ENCODE measurements at regions not wholly inside any gene's neighbourhood (a gene's known extent, or its start where the extent isn't known, plus 50 kb on each side); places are given as distances from the start of the nearest gene placed in this dataset.

- Histone ChIP-seq H3K9ac (no peak overlapping the region), H3K4me2 (ENCODE audit: unreplicated experiment) (no peak overlapping the region), H3K9me2 (ENCODE audit: insufficient read depth) (no peaks in the 10 kb centered on the region), H3K27ac (no peak overlapping the region), H3F3A (ENCODE audit: insufficient read depth) (peaks cover 39% of the 10 kb centered on the region), H4K20me1 (ENCODE audit: insufficient read depth) (no peaks in the 10 kb centered on the region), H3K36me3 (ENCODE audit: low read depth) (no peaks in the 10 kb centered on the region), H3K9me3 (ENCODE audit: low read depth) (no peaks in the 10 kb centered on the region), H3K79me2 (ENCODE audit: insufficient read depth) (no peaks in the 10 kb centered on the region), H3K4me3 (no peak overlapping the region), H3K27me3 (replicated peaks; ENCODE audit: insufficient read depth) (no peaks in the 10 kb centered on the region), H2AFZ (no peak overlapping the region), H3K4me1 (ENCODE audit: insufficient read depth) (peaks cover 43% of the 10 kb centered on the region)
- DNase-seq = no peak
- in situ Hi-C loops (cut with MboI) = no loop called here
- 84 to 86% methylated on average over 3 of the region's 3 CpGs for WGBS, 2 experiments (ENCODE audit: low coverage in 1 of 2, low lambda C conversion rate in 2 of 2, missing lambda C conversion rate in 2 of 2)
- no peak for TF ChIP-seq EZH2 (IDR thresholded peaks at IDR 0.05; ENCODE audit: insufficient read depth, poor library complexity, severe bottlenecking)
- TF ChIP-seq EZH2phosphoT487 (IDR thresholded peaks at IDR 0.05; ENCODE audit: insufficient read depth, low read depth) = no peak
Measured at GRCh38 chr2:64777841-64778240, 124.1 kb upstream of the SERTAD2 start.

- H3K9ac ChIP-seq = no peak overlapping the region
- DNase-seq = peak; percentile 83
- in situ Hi-C loops (cut with MboI) = no loop called here
- no peaks in the 10 kb centered on the region for H4K20me1 ChIP-seq (ENCODE audit: insufficient read depth)
- H3K27me3 ChIP-seq (replicated peaks; ENCODE audit: insufficient read depth) = no peaks in the 10 kb centered on the region
- H3F3A ChIP-seq (ENCODE audit: insufficient read depth) = peaks cover 41% of the 10 kb centered on the region
- peak overlapping the region; percentile 57 for H3K27ac ChIP-seq
- H3K79me2 ChIP-seq (ENCODE audit: insufficient read depth) = no peaks in the 10 kb centered on the region
- no peak overlapping the region for H3K4me3 ChIP-seq
- H3K4me1 ChIP-seq (ENCODE audit: insufficient read depth) = peaks cover 43% of the 10 kb centered on the region
- H3K4me2 ChIP-seq (ENCODE audit: unreplicated experiment) = peak overlapping the region; percentile 24
- H3K36me3 ChIP-seq (ENCODE audit: low read depth) = no peaks in the 10 kb centered on the region
- H3K9me2 ChIP-seq (ENCODE audit: insufficient read depth) = no peaks in the 10 kb centered on the region
- H3K9me3 ChIP-seq (ENCODE audit: low read depth) = no peaks in the 10 kb centered on the region
- TF ChIP-seq EZH2 (IDR thresholded peaks at IDR 0.05; ENCODE audit: insufficient read depth, poor library complexity, severe bottlenecking) = no peak
- TF ChIP-seq EZH2phosphoT487 (IDR thresholded peaks at IDR 0.05; ENCODE audit: insufficient read depth, low read depth) = no peak
- WGBS, 2 experiments (ENCODE audit: low coverage in 1 of 2, low lambda C conversion rate in 2 of 2, missing lambda C conversion rate in 2 of 2) = 19 to 22% methylated on average over 5 of the region's 5 CpGs
- H2AFZ ChIP-seq = no peak overlapping the region
Measured at GRCh38 chr2:64779117-64779690, 125.5 kb upstream of the SERTAD2 start.

GRCh38 chr2:64780041-64780440, 126.3 kb upstream of the SERTAD2 start:
- Histone ChIP-seq H3K27me3 (replicated peaks; ENCODE audit: insufficient read depth) (no peaks in the 10 kb centered on the region), H2AFZ (no peak overlapping the region), H4K20me1 (ENCODE audit: insufficient read depth) (no peaks in the 10 kb centered on the region), H3F3A (ENCODE audit: insufficient read depth) (peaks cover 41% of the 10 kb centered on the region), H3K4me1 (ENCODE audit: insufficient read depth) (peaks cover 43% of the 10 kb centered on the region), H3K79me2 (ENCODE audit: insufficient read depth) (no peaks in the 10 kb centered on the region), H3K9me2 (ENCODE audit: insufficient read depth) (no peaks in the 10 kb centered on the region), H3K27ac (peak overlapping the region; percentile 57), H3K36me3 (ENCODE audit: low read depth) (no peaks in the 10 kb centered on the region), H3K9ac (no peak overlapping the region), H3K4me2 (ENCODE audit: unreplicated experiment) (peak overlapping the region; percentile 24), H3K9me3 (ENCODE audit: low read depth) (no peaks in the 10 kb centered on the region), H3K4me3 (no peak overlapping the region)
- 77 to 78% methylated on average over 6 of the region's 6 CpGs for WGBS, 2 experiments (ENCODE audit: low coverage in 1 of 2, low lambda C conversion rate in 2 of 2, missing lambda C conversion rate in 2 of 2)
- in situ Hi-C loops (cut with MboI) = no loop called here
- TF ChIP-seq EZH2phosphoT487 (IDR thresholded peaks at IDR 0.05; ENCODE audit: insufficient read depth, low read depth) = no peak
- no peak for TF ChIP-seq EZH2 (IDR thresholded peaks at IDR 0.05; ENCODE audit: insufficient read depth, poor library complexity, severe bottlenecking)
- peak; percentile 53 for DNase-seq

- Histone ChIP-seq H3K9me3 (ENCODE audit: low read depth) (no peaks in the 10 kb centered on the region), H3K9ac (0 out of 2 replicates have a peak overlapping the region, but pooled peaks have one; percentile 19), H3K27ac (peak overlapping the region; percentile 72), H3K4me2 (ENCODE audit: unreplicated experiment) (peak overlapping the region; percentile 33), H3K79me2 (ENCODE audit: insufficient read depth) (no peaks in the 10 kb centered on the region), H3K27me3 (replicated peaks; ENCODE audit: insufficient read depth) (no peaks in the 10 kb centered on the region), H3K4me3 (peak overlapping the region; percentile 10; the same call in 1 of the 2 replicates), H3F3A (ENCODE audit: insufficient read depth) (peaks cover 41% of the 10 kb centered on the region), H3K9me2 (ENCODE audit: insufficient read depth) (no peaks in the 10 kb centered on the region), H3K4me1 (ENCODE audit: insufficient read depth) (peaks cover 43% of the 10 kb centered on the region), H3K36me3 (ENCODE audit: low read depth) (no peaks in the 10 kb centered on the region), H2AFZ (no peak overlapping the region), H4K20me1 (ENCODE audit: insufficient read depth) (no peaks in the 10 kb centered on the region)
- no peak for TF ChIP-seq EZH2phosphoT487 (IDR thresholded peaks at IDR 0.05; ENCODE audit: insufficient read depth, low read depth)
- TF ChIP-seq EZH2 (IDR thresholded peaks at IDR 0.05; ENCODE audit: insufficient read depth, poor library complexity, severe bottlenecking) = no peak
- in situ Hi-C loops (cut with MboI) = no loop called here
- WGBS, 2 experiments (ENCODE audit: low coverage in 1 of 2, low lambda C conversion rate in 2 of 2, missing lambda C conversion rate in 2 of 2) = 47 to 50% methylated on average over 2 of the region's 2 CpGs
- peak; percentile 81 for DNase-seq
Measured at GRCh38 chr2:64781711-64782390, 128.1 kb upstream of the SERTAD2 start.
